ENCODE measurements at regions not wholly inside any gene's neighbourhood (a gene's known extent, or its start where the extent isn't known, plus 50 kb on each side); places are given as distances from the start of the nearest gene placed in this dataset.
"Not testable (repeated sequence)": the region's sequence is repeated elsewhere in the genome, so short reads cannot be mapped to it uniquely, and the experiment has no call there.

- CTCF ChIA-PET = interaction anchor here (0.6 kb wide), 1 partner anchor 738 kb away, joined by 3 read pairs; no protein-coding TSS in a partner anchor
- H3K4me3 Mint-ChIP-seq (ENCODE audit: unreplicated experiment) = no peak overlapping the region
- H3K9me3 Mint-ChIP-seq (ENCODE audit: unreplicated experiment) = no peaks in the 10 kb centered on the region
- no peaks in the 10 kb centered on the region for H3K36me3 Mint-ChIP-seq (ENCODE audit: insufficient read depth, unreplicated experiment)
- H3K4me1 Mint-ChIP-seq (ENCODE audit: insufficient read depth, unreplicated experiment) = no peaks in the 10 kb centered on the region
- intact Hi-C loops (cut with micrococcal nuclease) = no loop called here
- no peak for TF ChIP-seq CTCF (IDR thresholded peaks at IDR 0.05; ENCODE audit: unreplicated experiment)
- BruUV-seq (replicated peaks) = no TSS peak
- no peak overlapping the region for H3K27ac Mint-ChIP-seq (ENCODE audit: low read depth, unreplicated experiment)
- POLR2A ChIA-PET = no interaction called here
- DNase-seq (ENCODE audit: unreplicated experiment) = no peak
- no peaks in the 10 kb centered on the region for H3K27me3 Mint-ChIP-seq (ENCODE audit: insufficient read depth, unreplicated experiment)
Observed at GRCh38 chr4:138788267-138788790, 227.3 kb upstream of the NOCT start.

DNA sequence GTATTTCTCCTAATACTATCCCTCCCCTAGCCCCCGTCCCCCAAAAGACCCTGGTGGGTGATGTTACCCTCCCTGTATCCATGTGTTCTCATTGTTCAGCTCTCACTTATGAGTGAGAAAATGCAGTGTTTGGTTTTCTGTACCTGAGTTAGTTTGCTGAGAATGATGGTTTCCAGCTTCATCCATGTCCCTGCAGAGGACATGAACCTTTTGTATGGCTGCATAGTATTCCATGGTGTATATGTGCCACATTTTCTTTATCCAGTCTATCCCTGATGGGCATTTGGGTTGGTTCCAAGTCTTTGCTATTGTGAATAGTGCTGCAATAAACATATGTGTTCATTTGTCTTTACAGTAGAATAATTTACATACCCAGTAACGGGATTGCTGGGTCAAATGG lies 235.8 kb upstream of the NOCT start:
- H3K27me3 Mint-ChIP-seq (ENCODE audit: insufficient read depth, unreplicated experiment); H3K27ac Mint-ChIP-seq (ENCODE audit: low read depth, unreplicated experiment); intact Hi-C loops (cut with micrococcal nuclease); H3K4me1 Mint-ChIP-seq (ENCODE audit: insufficient read depth, unreplicated experiment); DNase-seq (ENCODE audit: unreplicated experiment); BruUV-seq (replicated peaks); H3K36me3 Mint-ChIP-seq (ENCODE audit: insufficient read depth, unreplicated experiment); POLR2A ChIA-PET; H3K4me3 Mint-ChIP-seq (ENCODE audit: unreplicated experiment); H3K9me3 Mint-ChIP-seq (ENCODE audit: unreplicated experiment); CTCF ChIA-PET: not testable (repeated sequence)

DNA sequence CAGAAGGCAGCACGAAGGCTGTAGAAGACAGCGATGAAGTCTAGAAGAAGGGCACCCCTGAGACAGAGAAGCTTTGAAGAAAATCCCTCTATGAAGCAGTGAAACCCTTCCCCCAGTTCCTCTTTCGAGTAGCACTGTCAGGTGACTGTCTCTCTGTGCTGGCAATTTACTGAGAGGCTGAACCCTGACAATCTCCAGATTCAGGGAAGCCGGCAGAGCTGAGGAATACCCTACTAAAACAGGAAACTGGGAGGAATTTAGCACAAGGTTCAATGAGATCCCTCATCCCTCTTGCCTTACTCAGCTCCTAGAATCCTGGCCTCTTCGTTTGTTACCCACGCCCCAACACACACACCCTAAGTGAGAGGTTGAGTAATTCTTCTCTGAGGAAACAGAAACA lies 239.7 kb upstream of the NOCT start:
- TF ChIP-seq CTCF (IDR thresholded peaks at IDR 0.05; ENCODE audit: unreplicated experiment) = no peak
- Mint-ChIP-seq H3K9me3 (ENCODE audit: unreplicated experiment) (no peaks in the 10 kb centered on the region), H3K27ac (ENCODE audit: low read depth, unreplicated experiment) (no peak overlapping the region), H3K27me3 (ENCODE audit: insufficient read depth, unreplicated experiment) (no peaks in the 10 kb centered on the region), H3K36me3 (ENCODE audit: insufficient read depth, unreplicated experiment) (no peaks in the 10 kb centered on the region), H3K4me3 (ENCODE audit: unreplicated experiment) (no peak overlapping the region), H3K4me1 (ENCODE audit: insufficient read depth, unreplicated experiment) (no peaks in the 10 kb centered on the region)
- DNase-seq (ENCODE audit: unreplicated experiment) = no peak
- POLR2A ChIA-PET = no interaction called here
- BruUV-seq (replicated peaks) = no TSS peak
- CTCF ChIA-PET = interaction anchor here (1.2 kb wide), 1 partner anchor 162 kb away, joined by 3 read pairs; no protein-coding TSS in a partner anchor
- intact Hi-C loops (cut with micrococcal nuclease) = no loop called here

DNA sequence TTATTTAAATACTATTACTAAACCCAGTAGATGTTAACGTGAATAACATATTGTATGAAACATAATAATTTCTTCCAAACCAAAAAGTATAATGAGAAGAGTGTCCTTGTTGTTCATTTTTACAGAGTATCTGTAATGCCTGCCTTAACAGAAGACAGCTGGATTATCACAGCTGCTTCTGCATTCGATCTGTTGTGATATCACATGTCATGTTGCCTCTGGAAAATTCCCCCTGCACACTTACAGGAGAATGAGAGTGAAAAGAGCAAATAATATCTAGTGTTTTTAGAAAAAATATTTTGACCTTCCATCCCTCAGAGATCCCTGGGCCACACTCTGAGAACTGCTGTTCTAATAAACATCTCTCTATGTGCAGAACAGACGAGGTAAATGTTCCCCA lies 240.1 kb upstream of the NOCT start:
- intact Hi-C loops (cut with micrococcal nuclease) = no loop called here
- Mint-ChIP-seq H3K27me3 (ENCODE audit: insufficient read depth, unreplicated experiment) (no peaks in the 10 kb centered on the region), H3K4me1 (ENCODE audit: insufficient read depth, unreplicated experiment) (no peaks in the 10 kb centered on the region), H3K9me3 (ENCODE audit: unreplicated experiment) (no peaks in the 10 kb centered on the region), H3K27ac (ENCODE audit: low read depth, unreplicated experiment) (no peak overlapping the region), H3K4me3 (ENCODE audit: unreplicated experiment) (no peak overlapping the region), H3K36me3 (ENCODE audit: insufficient read depth, unreplicated experiment) (no peaks in the 10 kb centered on the region)
- BruUV-seq (replicated peaks) = no TSS peak
- CTCF ChIA-PET = interaction anchor here (1.2 kb wide), 1 partner anchor 163 kb away, joined by 3 read pairs; no protein-coding TSS in a partner anchor
- TF ChIP-seq CTCF (IDR thresholded peaks at IDR 0.05; ENCODE audit: unreplicated experiment) = no peak
- POLR2A ChIA-PET = interaction anchor here (0.6 kb wide), 1 partner anchor 65 kb away, joined by 3 read pairs; no protein-coding TSS in a partner anchor
- no peak for DNase-seq (ENCODE audit: unreplicated experiment)

- no TSS peak for BruUV-seq (replicated peaks)
- DNase-seq (ENCODE audit: unreplicated experiment) = no peak
- H3K36me3 Mint-ChIP-seq (ENCODE audit: insufficient read depth, unreplicated experiment) = no peaks in the 10 kb centered on the region
- ChIA-PET CTCF (interaction anchor here (0.7 to 1.2 kb wide), 2 partner anchors 163 to 592 kb away, joined by 3 read pairs; no protein-coding TSS in a partner anchor), POLR2A (interaction anchor here (0.6 kb wide), 1 partner anchor 64 kb away, joined by 3 read pairs; no protein-coding TSS in a partner anchor)
- no peaks in the 10 kb centered on the region for H3K27me3 Mint-ChIP-seq (ENCODE audit: insufficient read depth, unreplicated experiment)
- intact Hi-C loops (cut with micrococcal nuclease) = no loop called here
- no peaks in the 10 kb centered on the region for H3K4me1 Mint-ChIP-seq (ENCODE audit: insufficient read depth, unreplicated experiment)
- no peak overlapping the region for H3K27ac Mint-ChIP-seq (ENCODE audit: low read depth, unreplicated experiment)
- H3K9me3 Mint-ChIP-seq (ENCODE audit: unreplicated experiment) = no peaks in the 10 kb centered on the region
- no peak for TF ChIP-seq CTCF (IDR thresholded peaks at IDR 0.05; ENCODE audit: unreplicated experiment)
- H3K4me3 Mint-ChIP-seq (ENCODE audit: unreplicated experiment) = no peak overlapping the region
Observed at GRCh38 chr4:138774940-138775339, 240.6 kb upstream of the NOCT start.

- DNase-seq (ENCODE audit: unreplicated experiment); CTCF ChIA-PET; H3K4me3 Mint-ChIP-seq (ENCODE audit: unreplicated experiment); H3K9me3 Mint-ChIP-seq (ENCODE audit: unreplicated experiment); intact Hi-C loops (cut with micrococcal nuclease); H3K4me1 Mint-ChIP-seq (ENCODE audit: insufficient read depth, unreplicated experiment); BruUV-seq (replicated peaks); POLR2A ChIA-PET; H3K36me3 Mint-ChIP-seq (ENCODE audit: insufficient read depth, unreplicated experiment); H3K27ac Mint-ChIP-seq (ENCODE audit: low read depth, unreplicated experiment); H3K27me3 Mint-ChIP-seq (ENCODE audit: insufficient read depth, unreplicated experiment): not testable (repeated sequence)
Observed at GRCh38 chr4:138774125-138774524, 241.5 kb upstream of the NOCT start.

All from MCF 10A (cell line).